HFFc6 (cell line): ENCODE measurements at regions not wholly inside any gene's neighbourhood (a gene's known extent, or its start where the extent isn't known, plus 50 kb on each side); places are given as distances from the start of the nearest gene placed in this dataset.
A peak's percentile ranks its signal among the peaks of the same experiment; 100 is the strongest.

ENCODE experiments used
- DNase-seq: peaks from one replicate; pipeline ENCODE4 v3.0.0-alpha.2; 2018
- H3K27ac Mint-ChIP-seq: 2 replicates; pipeline ENCODE4 v1.8.0; 2020; ENCODE audit warnings: mild to moderate bottlenecking, mixed read lengths
- H3K27me3 Mint-ChIP-seq: 2 replicates; pipeline ENCODE4 v1.8.0; 2021; ENCODE audit warnings: mild to moderate bottlenecking, moderate library complexity, mixed read lengths; ENCODE audit not compliant: insufficient read depth
- H3K36me3 Mint-ChIP-seq: 2 replicates; pipeline ENCODE4 v1.8.0; 2021; ENCODE audit warnings: low read depth, mixed read lengths
- H3K4me1 Mint-ChIP-seq: 2 replicates; pipeline ENCODE4 v1.8.0; 2020; ENCODE audit warnings: low read depth, mixed read lengths
- H3K4me3 Mint-ChIP-seq: 2 replicates; pipeline ENCODE4 v1.8.0; 2020; ENCODE audit warnings: mild to moderate bottlenecking, moderate library complexity, mixed read lengths
- H3K9me3 Mint-ChIP-seq: 2 replicates; pipeline ENCODE4 v1.8.0; 2020; ENCODE audit warnings: mild to moderate bottlenecking, mixed read lengths
- TF ChIP-seq, protein P1 (sequence below): fragments of 200-600 bp; sonication (generic); IDR thresholded peaks from 2 replicates; pipeline ENCODE4 v1.5.0; 2021; ENCODE audit warnings: antibody characterized with exemption, mild to moderate bottlenecking

- TF ChIP-seq, protein P1, sequence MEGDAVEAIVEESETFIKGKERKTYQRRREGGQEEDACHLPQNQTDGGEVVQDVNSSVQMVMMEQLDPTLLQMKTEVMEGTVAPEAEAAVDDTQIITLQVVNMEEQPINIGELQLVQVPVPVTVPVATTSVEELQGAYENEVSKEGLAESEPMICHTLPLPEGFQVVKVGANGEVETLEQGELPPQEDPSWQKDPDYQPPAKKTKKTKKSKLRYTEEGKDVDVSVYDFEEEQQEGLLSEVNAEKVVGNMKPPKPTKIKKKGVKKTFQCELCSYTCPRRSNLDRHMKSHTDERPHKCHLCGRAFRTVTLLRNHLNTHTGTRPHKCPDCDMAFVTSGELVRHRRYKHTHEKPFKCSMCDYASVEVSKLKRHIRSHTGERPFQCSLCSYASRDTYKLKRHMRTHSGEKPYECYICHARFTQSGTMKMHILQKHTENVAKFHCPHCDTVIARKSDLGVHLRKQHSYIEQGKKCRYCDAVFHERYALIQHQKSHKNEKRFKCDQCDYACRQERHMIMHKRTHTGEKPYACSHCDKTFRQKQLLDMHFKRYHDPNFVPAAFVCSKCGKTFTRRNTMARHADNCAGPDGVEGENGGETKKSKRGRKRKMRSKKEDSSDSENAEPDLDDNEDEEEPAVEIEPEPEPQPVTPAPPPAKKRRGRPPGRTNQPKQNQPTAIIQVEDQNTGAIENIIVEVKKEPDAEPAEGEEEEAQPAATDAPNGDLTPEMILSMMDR, result no peak
- H3K9me3 Mint-ChIP-seq, result no peaks in the 10 kb centered on the region
- H3K4me1 Mint-ChIP-seq, result peaks cover 44% of the 10 kb centered on the region
- H3K4me3 Mint-ChIP-seq, result peak overlapping the region; percentile 85
- no peaks in the 10 kb centered on the region for H3K36me3 Mint-ChIP-seq
- H3K27ac Mint-ChIP-seq, result peak overlapping the region; percentile 95
- H3K27me3 Mint-ChIP-seq, result no peaks in the 10 kb centered on the region; the same call in none of the 2 replicates
- DNase-seq, result no peak
Observed at GRCh38 chr3:150061288-150062024, 90.8 kb upstream of the PFN2 start.

DNA sequence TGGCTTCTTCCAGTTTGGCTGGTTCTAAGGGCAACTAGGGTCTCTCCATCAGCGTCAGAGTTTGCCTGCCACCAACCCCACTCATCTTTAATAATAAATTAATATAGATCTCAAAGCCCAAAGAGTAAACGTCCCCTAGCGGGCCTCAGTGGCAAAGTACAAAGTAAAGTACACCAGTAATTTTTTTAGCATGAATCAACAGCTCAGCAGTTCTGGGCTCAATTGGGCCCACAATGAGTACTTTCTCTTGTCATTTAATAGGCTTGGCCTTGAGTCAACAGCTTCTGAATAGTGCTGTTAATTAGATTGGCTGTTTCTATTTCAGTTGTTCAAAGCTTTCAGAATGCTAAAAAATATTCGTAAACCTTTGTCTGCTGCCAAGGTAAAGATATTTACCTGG, 89.0 kb upstream of the PFN2 start:
- TF ChIP-seq, protein P1, result no peak
- no peak for DNase-seq
- no peak overlapping the region for H3K4me3 Mint-ChIP-seq
- no peak overlapping the region for H3K27ac Mint-ChIP-seq
- no peaks in the 10 kb centered on the region for H3K36me3 Mint-ChIP-seq
- no peaks in the 10 kb centered on the region for H3K9me3 Mint-ChIP-seq
- no peaks in the 10 kb centered on the region; the same call in 1 of the 2 replicates for H3K27me3 Mint-ChIP-seq
- peaks cover 37% of the 10 kb centered on the region for H3K4me1 Mint-ChIP-seq

- no peaks in the 10 kb centered on the region for H3K36me3 Mint-ChIP-seq
- no peak for DNase-seq
- no peak overlapping the region for H3K4me3 Mint-ChIP-seq
- H3K27me3 Mint-ChIP-seq, result no peaks in the 10 kb centered on the region; the same call in 1 of the 2 replicates
- no peak overlapping the region for H3K27ac Mint-ChIP-seq
- H3K9me3 Mint-ChIP-seq, result no peaks in the 10 kb centered on the region
- TF ChIP-seq, protein P1, result no peak
- peaks cover 36% of the 10 kb centered on the region for H3K4me1 Mint-ChIP-seq
Observed at GRCh38 chr3:150059241-150059640, 88.5 kb upstream of the PFN2 start.

DNA sequence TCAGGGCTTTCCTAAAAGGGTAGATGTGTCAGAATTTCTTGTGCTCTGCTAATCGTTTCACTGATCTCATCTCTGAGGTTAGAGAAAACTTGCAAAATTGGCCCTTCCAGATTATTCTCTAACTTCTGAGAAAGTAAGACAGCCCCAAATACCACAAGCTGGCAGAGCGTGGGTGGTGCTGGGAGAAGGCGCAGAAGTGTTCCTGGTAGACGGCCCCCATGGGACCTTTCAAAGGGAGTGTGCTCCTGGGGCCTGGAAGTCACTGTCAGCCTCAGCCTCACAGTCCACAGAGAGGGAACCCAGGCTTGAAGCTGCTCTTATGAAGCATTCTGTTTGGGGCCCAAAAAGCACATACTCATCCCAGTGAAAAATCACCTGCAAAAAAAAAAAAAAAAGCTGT, 86.5 kb upstream of the PFN2 start:
- Mint-ChIP-seq H3K9me3 (no peaks in the 10 kb centered on the region), H3K4me3 (no peak overlapping the region), H3K27me3 (no peaks in the 10 kb centered on the region; the same call in 1 of the 2 replicates), H3K36me3 (no peaks in the 10 kb centered on the region), H3K27ac (no peak overlapping the region), H3K4me1 (peaks cover 16% of the 10 kb centered on the region)
- no peak for DNase-seq
- TF ChIP-seq, protein P1, result no peak

DNA sequence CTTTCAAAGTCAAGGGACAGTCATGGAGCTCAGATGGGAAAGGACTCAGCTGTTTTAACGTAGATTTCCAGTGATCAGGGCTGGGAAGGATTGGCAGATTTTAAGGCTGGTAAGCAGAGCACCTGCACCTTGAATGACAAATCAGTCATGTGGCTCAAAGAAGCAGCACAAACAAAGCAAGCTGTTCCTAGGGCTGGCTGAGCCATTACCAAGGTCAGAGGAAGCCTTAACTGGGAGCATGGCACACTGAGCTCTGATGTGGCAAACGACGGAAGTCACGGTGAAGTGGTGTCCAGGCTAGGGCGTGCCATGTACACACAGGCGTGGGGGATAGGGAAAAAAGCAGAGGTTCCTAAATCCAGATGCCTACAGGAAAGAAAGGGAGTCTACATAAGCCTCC, 84.6 kb upstream of the PFN2 start:
- 0 out of 2 replicates have a peak, but pooled peaks cover 5% of the 10 kb centered on the region for H3K4me1 Mint-ChIP-seq

More for the DNA sequence above, 84.6 kb upstream of the PFN2 start:
- TF ChIP-seq, protein P1, result no peak
- H3K27ac Mint-ChIP-seq, result no peak overlapping the region
- H3K27me3 Mint-ChIP-seq, result no peaks in the 10 kb centered on the region; the same call in 1 of the 2 replicates
- H3K4me3 Mint-ChIP-seq, result no peak overlapping the region
- H3K9me3 Mint-ChIP-seq, result no peaks in the 10 kb centered on the region
- DNase-seq, result no peak
- H3K36me3 Mint-ChIP-seq, result no peaks in the 10 kb centered on the region
